GM19328 (cell line): ENCODE measurements at regions not wholly inside any gene's neighbourhood (a gene's known extent, or its start where the extent isn't known, plus 50 kb on each side); places are given as distances from the start of the nearest gene placed in this dataset.
A peak's percentile ranks its signal among the peaks of the same experiment; 100 is the strongest.

Experiments
- ATAC-seq: cut with Tn5 transposase; IDR thresholded peaks from one replicate; pipeline ENCODE4 v1.9.1; 2021; ENCODE audit warnings: mild to moderate bottlenecking, moderate library complexity; ENCODE audit not compliant: unreplicated experiment

DNA sequence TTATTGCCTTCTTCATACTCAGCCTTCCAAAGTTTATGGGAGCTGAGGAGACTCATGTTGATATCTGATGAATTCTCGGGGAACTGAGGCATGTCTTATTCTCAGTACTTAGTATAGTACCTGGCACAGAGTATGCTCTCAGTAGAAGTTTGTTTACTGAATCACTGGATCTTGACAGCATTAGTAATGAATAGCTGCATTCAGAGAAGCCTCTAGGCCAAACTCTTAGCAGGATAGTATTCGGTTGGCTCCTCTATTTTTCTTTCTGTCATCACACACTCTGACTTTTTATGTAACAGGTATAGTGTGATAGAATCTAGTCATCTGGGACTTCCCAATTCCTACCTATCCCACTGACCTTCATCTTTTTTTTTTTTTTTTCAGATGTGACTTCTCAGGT lies 566.4 kb upstream of the MAN1A1 start:
- ATAC-seq: no peak

DNA sequence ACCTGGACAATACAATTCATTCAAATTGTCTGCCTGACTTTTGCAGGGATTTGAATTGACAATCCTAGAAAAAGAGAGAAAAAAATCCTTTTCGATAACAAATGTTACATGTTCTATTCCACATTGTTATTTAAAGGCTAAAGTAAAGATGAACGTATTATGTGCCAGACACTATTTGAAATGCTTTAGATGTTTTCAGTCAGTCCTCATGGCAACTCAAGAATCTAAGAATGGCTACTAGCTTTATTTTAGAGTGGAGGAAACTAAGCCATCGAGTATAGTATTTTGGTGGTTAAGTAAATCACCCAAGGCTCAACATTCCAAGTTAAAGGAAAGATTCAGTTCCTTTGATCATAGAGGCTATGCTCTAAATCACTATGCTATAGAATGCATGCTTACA lies 558.6 kb upstream of the MAN1A1 start:
- no peak for ATAC-seq

DNA sequence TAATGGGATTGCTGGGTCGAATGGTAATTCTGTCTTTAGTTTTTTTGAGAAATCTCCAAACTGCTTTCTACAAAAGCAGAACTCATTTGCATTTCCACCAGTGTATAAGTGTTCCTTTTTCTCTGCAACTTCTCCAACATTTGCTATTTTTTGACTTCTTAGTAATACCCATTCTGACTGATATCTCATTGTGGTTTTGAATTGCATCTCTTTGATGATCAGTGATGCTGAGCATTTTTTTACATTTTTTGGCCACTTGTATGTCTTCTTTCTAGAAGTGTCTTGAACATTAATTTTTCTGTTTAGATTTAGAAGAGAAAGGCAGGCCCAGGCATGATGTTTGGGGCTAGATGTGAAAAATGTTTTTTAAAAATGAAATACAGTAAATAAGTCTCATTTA lies 553.1 kb upstream of the MAN1A1 start:
- ATAC-seq: no peak

- no peak for ATAC-seq
Measured at GRCh38 chr6:119896806-119897205, 547.2 kb upstream of the MAN1A1 start.

DNA sequence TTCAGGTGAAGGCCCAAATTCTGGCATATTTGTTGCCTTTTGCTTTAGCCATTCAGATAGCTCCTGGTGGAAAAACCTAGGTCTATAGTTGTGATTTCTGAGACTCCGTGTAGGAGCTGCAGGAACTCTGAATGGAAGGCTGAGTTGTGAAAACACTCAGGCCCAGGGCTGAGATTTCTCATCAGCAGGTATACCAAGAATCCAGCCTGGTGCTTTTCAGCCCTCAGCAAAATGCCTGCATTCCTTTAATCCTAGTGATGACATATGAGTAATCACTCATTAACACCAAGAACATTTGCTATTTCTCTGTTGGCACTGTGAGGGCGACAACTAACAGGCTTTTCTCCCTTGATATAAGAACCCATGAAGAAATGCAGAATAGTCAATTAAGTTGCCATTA lies 546.1 kb upstream of the MAN1A1 start:
- ATAC-seq: no peak

GRCh38 chr6:119894811-119895210 lies 545.2 kb upstream of the MAN1A1 start:
- no peak for ATAC-seq

GRCh38 chr6:119891644-119892043 lies 542.1 kb upstream of the MAN1A1 start:
- ATAC-seq: no peak

- no peak for ATAC-seq
Measured at GRCh38 chr6:119891206-119891605, 541.6 kb upstream of the MAN1A1 start.

- no peak for ATAC-seq
Measured at GRCh38 chr6:119890470-119890869, 540.9 kb upstream of the MAN1A1 start.

DNA sequence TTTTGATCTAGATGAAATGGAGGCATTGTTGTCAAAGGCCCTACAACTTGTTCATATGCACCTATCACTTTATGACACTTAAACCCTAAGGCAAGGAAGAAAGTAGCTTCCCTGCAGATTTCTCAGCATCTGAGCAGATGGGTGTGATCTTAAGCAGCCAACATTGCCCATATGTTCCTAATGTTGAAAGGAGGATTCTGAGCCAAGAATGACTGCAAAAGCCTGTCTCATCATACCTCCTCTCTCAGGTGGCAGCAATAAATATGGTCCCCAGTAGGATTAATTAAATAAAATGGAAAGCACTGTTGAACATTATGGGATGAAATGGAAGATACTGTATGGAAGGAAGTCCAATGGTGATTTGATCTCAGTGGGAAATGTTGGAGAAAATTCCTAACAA lies 538.1 kb upstream of the MAN1A1 start:
- ATAC-seq: no peak

- ATAC-seq: no peak
Measured at GRCh38 chr6:119881416-119881815, 531.9 kb upstream of the MAN1A1 start.

GRCh38 chr6:119880840-119881239 lies 531.3 kb upstream of the MAN1A1 start:
- no peak for ATAC-seq

GRCh38 chr6:119879731-119880130 lies 530.2 kb upstream of the MAN1A1 start:
- ATAC-seq: no peak

- no peak for ATAC-seq
Measured at GRCh38 chr6:119874381-119874780, 524.8 kb upstream of the MAN1A1 start.

DNA sequence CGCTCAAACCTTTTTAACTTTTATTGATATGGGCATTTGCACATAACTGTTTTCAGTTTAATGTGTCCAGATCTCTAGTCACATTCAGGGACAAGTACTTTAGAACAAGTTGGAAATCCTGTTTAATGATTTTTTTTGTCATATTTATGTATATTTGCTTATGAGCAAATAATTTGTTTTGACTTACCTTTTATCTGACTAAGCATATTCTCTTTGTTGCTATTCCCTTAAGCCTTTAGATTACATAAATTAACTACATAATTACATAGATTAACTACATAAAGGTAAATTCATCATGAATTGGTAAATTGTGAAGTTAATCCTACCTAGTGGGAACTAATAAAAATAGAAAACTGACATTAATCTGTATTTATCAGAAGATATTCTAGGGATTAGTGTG lies 523.5 kb upstream of the MAN1A1 start:
- ATAC-seq: no peak

DNA sequence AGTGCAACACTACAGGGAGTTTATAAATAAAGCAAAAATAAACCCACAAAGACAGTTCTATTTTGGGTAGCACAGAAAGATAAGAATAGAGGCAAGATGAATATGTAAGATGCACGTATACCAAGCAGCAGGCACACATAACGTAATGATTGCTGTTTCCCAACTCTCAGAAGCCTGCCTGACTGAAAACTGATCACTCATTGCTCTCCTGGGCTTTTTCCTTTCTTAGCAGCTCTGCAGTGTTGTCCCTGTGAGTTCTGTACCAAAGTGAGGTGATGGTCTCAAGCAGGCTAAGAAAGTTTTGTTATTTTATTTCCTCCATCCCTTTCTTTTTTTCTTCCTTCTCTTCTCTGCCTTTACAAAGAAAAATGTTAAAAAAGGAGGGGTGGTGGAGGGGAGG lies 522.0 kb upstream of the MAN1A1 start:
- ATAC-seq: no peak

DNA sequence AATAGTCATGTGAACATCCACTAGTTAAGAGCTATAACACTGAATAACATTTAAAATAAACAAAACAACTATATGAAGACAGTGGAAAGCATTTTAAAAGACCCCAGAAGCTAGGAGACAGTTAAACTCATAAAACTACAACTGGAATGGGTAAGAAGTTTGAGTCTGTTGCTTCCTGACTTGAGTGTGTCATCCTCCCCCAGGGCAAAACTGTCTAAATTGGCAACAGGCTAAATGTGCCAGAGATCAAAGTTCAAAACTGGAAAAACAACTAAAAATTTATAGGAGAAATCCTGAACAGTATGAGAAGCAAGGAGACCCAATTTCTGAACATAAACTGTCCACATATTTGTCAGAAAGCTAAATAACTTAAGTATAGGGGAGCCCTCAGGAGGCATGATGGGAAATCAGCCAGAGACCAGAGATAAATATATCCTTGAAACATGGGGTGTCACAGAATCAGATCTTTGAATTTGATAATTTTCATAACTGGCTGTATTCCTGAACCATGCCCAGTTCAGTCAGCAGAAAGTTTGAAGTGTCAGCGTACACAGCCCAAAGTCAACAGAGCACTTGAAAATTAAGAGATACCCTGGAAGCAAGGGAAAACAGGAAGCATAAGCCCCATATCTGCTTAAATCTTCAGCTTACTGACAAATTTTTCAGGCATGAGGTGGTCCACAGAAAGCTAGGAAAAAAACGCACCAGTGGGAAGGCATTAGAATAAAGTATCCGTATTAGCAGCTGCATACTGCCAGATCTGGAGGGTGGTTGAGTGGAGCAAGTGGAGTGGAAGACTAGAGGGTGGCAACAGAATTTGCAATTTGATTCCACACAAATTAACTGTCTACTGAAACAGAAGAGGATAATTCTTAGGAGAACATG lies 516.1 kb upstream of the MAN1A1 start:
- ATAC-seq: no peak

DNA sequence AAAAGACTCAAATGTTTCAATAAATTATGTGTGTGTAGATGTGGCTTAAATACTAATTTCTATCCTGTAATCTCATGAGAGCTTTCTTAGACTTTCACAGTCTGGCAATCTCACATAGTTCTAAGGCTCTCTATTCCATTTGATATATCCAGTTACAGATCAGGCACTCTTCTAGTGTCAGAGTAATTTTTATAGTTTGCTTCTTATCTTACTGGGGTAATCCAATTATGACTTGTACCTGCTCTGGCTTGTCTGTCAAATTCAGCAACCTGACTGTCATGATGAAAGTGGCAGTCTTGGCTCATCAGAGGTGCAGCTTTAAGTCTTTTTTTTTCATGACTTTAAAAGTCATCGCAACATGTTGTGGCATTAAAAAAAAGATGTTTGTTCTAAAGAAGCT lies 513.2 kb upstream of the MAN1A1 start:
- no peak for ATAC-seq

- no peak for ATAC-seq
Measured at GRCh38 chr6:119858901-119859300, 509.3 kb upstream of the MAN1A1 start.

GRCh38 chr6:119856136-119856535 lies 506.6 kb upstream of the MAN1A1 start:
- ATAC-seq: peak; percentile 85

DNA sequence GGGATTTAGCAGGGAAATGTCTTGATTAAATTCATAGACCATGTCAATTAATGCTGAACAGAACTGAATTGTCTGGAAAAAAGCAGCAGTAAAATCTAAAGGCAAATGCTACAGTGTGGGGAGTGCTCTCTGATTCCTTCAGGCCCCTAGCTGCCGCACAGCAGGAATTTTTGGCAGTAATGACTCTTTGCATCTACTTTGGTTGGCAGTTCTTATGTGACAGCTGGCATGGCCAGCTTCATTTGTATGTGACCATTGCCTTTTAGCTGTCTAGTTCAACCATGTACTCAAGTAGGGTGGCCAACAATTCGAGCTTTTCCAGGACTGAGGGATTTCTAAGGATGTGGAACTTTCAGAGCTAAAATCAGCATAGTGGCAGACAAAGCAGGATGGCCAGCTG lies 499.1 kb upstream of the MAN1A1 start:
- ATAC-seq: no peak

DNA sequence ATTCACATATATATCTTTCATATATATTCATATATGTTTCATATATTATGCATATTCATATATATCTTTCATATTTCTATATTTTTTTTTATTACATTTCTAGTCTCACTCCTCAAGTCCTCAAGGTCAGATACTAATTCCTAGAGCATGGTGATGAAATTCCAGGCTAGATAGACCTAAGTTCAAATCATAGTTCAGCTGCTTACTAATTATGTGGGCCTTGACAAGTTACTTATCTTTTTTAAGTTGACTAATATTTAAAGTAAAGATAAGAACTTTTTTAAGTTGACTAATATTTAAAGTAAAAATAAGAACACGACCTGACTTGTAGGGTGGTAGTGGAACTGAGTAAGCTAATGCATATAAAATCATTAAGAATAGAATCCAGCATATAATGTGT lies 495.6 kb upstream of the MAN1A1 start:
- no peak for ATAC-seq

GRCh38 chr6:119844387-119844786 lies 494.8 kb upstream of the MAN1A1 start:
- ATAC-seq: no peak
